GM23248 (cell line): ENCODE measurements at regions not wholly inside any gene's neighbourhood (a gene's known extent, or its start where the extent isn't known, plus 50 kb on each side); places are given as distances from the start of the nearest gene placed in this dataset.

Experiments used
- EZH2 ChIP-seq: fragments of 200-600 bp; sonication (generic); IDR thresholded peaks from 2 replicates; pipeline ENCODE4 v1.6.1; 2018; ENCODE audit warnings: antibody characterized with exemption, mild to moderate bottlenecking; ENCODE audit not compliant: insufficient read depth, poor library complexity, severe bottlenecking
- EZH2phosphoT487 ChIP-seq: fragments of 200-600 bp; sonication (generic); IDR thresholded peaks from 2 replicates; pipeline ENCODE4 v1.6.1; 2018; ENCODE audit warnings: antibody characterized with exemption, moderate library complexity, mild to moderate bottlenecking, low read depth; ENCODE audit not compliant: insufficient read depth

DNA sequence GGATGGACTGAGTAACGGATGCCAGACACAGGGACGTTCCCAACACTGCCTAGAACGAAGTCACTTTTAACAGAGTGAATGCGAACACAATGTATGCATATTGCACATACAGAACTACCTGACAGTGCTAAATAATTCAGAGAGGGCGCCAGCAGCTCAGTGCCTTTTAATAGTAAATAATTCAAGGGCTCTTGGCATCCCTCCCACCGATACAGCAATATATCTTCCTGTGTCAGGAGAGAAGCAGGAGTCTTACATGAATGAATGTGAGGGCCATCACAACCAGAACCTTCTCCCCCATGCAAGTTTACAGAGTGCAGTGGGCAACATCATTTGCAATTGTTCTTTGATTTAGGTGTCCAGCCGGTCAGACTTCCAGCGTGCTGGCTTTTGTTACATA is 88.4 kb upstream of the KCNG1 start:
- no peak for TF ChIP-seq EZH2phosphoT487
- TF ChIP-seq EZH2, result no peak
